ENCODE measurements at regions not wholly inside any gene's neighbourhood (a gene's known extent, or its start where the extent isn't known, plus 50 kb on each side); places are given as distances from the start of the nearest gene placed in this dataset.

GRCh38 chr2:226408141-226408540 lies 391.5 kb downstream of the IRS1 start:
- TF ChIP-seq POLR2A (IDR thresholded peaks at IDR 0.05) (no peak), CTCF (IDR thresholded peaks at IDR 0.05) (no peak)
